ENCODE measurements at regions not wholly inside any gene's neighbourhood (a gene's known extent, or its start where the extent isn't known, plus 50 kb on each side); places are given as distances from the start of the nearest gene placed in this dataset.

Small RNA genes lying in the stretch of these regions (small RNA-seq; reads per million reads assigned to genes)
- 5.5 reads per million, percentile 26 among the genes with 10 or more reads in this experiment for gene MIR184 (ENCODE audit: insufficient read depth)
